ENCODE measurements at regions not wholly inside any gene's neighbourhood (a gene's known extent, or its start where the extent isn't known, plus 50 kb on each side); places are given as distances from the start of the nearest gene placed in this dataset.

- no peak for TF ChIP-seq CTCF (IDR thresholded peaks at IDR 0.05)
- TF ChIP-seq POLR2A (IDR thresholded peaks at IDR 0.05) = no peak
Observed at GRCh38 chr17:74019271-74019670, 184.2 kb upstream of the RPL38 start.

All from uterus (tissue), 2 donors.